ENCODE measurements at regions not wholly inside any gene's neighbourhood (a gene's known extent, or its start where the extent isn't known, plus 50 kb on each side); places are given as distances from the start of the nearest gene placed in this dataset.

DNA sequence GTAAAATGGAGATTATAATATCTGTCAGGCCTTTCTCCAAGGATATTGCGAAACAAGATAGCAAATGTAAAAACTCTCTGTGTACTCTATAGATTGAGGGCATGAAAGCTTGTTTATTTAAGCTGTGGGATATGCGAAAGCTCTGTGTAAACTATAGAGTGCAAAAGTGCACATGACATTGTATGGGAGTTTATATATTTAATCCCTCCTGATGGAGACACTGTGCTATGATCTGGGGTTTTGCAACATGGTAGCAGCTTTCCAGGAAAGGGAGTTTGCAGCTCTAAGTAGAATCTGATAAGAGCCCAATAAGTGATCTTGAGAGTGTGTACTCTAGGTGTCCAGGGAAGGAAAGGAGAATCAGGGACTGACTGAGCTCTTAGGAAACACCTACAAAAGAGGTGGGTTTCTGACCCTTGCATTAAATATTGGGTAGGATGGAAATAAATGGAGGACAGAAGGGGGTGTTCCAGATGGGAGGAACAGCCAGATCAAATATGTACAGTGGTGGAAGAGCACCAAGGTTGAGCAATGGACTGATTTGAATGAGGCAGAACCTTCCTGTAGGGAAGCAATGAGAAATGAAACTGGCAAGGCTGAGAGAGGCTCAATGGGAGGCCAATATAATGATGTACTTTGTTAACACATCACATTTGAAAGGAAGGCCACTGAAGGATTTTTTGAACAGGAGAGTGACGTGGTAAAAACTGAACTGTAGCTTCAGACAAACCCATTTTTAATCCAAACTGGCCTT lies 450.1 kb downstream of the GJA1 start (continued):
- TF ChIP-seq ZFP36 (IDR thresholded peaks at IDR 0.05; ENCODE audit: borderline replicate concordance, low read depth, low read length, partially characterized antibody) (no peak), ZNF224 (CRISPR knock-in tag; IDR thresholded peaks at IDR 0.05) (no peak), ZSCAN12 (CRISPR knock-in tag; IDR thresholded peaks at IDR 0.05) (no peak), ZNF30 (CRISPR knock-in tag; IDR thresholded peaks at IDR 0.05) (no peak), ZNF510 (CRISPR knock-in tag; IDR thresholded peaks at IDR 0.05; ENCODE audit: low read depth) (0 out of 2 replicates have a peak, but pooled peaks have one; percentile 37), ZGPAT (CRISPR knock-in tag; IDR thresholded peaks at IDR 0.05) (peak; percentile 83), ZNF572 (CRISPR knock-in tag; IDR thresholded peaks at IDR 0.05) (no peak), ZNF570 (CRISPR knock-in tag; IDR thresholded peaks at IDR 0.05; ENCODE audit: borderline replicate concordance) (no peak), SKI (IDR thresholded peaks at IDR 0.05; ENCODE audit: partially characterized antibody) (no peak), CEBPZ (IDR thresholded peaks at IDR 0.05; ENCODE audit: low read length) (no peak)
- TF ChIP-seq, protein P1, sequence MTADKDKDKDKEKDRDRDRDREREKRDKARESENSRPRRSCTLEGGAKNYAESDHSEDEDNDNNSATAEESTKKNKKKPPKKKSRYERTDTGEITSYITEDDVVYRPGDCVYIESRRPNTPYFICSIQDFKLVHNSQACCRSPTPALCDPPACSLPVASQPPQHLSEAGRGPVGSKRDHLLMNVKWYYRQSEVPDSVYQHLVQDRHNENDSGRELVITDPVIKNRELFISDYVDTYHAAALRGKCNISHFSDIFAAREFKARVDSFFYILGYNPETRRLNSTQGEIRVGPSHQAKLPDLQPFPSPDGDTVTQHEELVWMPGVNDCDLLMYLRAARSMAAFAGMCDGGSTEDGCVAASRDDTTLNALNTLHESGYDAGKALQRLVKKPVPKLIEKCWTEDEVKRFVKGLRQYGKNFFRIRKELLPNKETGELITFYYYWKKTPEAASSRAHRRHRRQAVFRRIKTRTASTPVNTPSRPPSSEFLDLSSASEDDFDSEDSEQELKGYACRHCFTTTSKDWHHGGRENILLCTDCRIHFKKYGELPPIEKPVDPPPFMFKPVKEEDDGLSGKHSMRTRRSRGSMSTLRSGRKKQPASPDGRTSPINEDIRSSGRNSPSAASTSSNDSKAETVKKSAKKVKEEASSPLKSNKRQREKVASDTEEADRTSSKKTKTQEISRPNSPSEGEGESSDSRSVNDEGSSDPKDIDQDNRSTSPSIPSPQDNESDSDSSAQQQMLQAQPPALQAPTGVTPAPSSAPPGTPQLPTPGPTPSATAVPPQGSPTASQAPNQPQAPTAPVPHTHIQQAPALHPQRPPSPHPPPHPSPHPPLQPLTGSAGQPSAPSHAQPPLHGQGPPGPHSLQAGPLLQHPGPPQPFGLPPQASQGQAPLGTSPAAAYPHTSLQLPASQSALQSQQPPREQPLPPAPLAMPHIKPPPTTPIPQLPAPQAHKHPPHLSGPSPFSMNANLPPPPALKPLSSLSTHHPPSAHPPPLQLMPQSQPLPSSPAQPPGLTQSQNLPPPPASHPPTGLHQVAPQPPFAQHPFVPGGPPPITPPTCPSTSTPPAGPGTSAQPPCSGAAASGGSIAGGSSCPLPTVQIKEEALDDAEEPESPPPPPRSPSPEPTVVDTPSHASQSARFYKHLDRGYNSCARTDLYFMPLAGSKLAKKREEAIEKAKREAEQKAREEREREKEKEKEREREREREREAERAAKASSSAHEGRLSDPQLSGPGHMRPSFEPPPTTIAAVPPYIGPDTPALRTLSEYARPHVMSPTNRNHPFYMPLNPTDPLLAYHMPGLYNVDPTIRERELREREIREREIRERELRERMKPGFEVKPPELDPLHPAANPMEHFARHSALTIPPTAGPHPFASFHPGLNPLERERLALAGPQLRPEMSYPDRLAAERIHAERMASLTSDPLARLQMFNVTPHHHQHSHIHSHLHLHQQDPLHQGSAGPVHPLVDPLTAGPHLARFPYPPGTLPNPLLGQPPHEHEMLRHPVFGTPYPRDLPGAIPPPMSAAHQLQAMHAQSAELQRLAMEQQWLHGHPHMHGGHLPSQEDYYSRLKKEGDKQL (CRISPR knock-in tag; IDR thresholded peaks at IDR 0.05; ENCODE audit: low read depth), result peak; percentile 96
- TF ChIP-seq, protein P2, sequence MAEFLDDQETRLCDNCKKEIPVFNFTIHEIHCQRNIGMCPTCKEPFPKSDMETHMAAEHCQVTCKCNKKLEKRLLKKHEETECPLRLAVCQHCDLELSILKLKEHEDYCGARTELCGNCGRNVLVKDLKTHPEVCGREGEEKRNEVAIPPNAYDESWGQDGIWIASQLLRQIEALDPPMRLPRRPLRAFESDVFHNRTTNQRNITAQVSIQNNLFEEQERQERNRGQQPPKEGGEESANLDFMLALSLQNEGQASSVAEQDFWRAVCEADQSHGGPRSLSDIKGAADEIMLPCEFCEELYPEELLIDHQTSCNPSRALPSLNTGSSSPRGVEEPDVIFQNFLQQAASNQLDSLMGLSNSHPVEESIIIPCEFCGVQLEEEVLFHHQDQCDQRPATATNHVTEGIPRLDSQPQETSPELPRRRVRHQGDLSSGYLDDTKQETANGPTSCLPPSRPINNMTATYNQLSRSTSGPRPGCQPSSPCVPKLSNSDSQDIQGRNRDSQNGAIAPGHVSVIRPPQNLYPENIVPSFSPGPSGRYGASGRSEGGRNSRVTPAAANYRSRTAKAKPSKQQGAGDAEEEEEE (CRISPR knock-in tag; IDR thresholded peaks at IDR 0.05; ENCODE audit: borderline replicate concordance), result no peak
- TF ChIP-seq, protein P3, sequence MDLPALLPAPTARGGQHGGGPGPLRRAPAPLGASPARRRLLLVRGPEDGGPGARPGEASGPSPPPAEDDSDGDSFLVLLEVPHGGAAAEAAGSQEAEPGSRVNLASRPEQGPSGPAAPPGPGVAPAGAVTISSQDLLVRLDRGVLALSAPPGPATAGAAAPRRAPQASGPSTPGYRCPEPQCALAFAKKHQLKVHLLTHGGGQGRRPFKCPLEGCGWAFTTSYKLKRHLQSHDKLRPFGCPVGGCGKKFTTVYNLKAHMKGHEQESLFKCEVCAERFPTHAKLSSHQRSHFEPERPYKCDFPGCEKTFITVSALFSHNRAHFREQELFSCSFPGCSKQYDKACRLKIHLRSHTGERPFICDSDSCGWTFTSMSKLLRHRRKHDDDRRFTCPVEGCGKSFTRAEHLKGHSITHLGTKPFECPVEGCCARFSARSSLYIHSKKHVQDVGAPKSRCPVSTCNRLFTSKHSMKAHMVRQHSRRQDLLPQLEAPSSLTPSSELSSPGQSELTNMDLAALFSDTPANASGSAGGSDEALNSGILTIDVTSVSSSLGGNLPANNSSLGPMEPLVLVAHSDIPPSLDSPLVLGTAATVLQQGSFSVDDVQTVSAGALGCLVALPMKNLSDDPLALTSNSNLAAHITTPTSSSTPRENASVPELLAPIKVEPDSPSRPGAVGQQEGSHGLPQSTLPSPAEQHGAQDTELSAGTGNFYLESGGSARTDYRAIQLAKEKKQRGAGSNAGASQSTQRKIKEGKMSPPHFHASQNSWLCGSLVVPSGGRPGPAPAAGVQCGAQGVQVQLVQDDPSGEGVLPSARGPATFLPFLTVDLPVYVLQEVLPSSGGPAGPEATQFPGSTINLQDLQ (CRISPR knock-in tag; IDR thresholded peaks at IDR 0.05), result no peak
